Duodenal mucosa (tissue), 2 donors: ENCODE measurements at regions not wholly inside any gene's neighbourhood (a gene's known extent, or its start where the extent isn't known, plus 50 kb on each side); places are given as distances from the start of the nearest gene placed in this dataset.

ENCODE experiments used
- H3K27ac ChIP-seq: one replicate; pipeline ENCODE4 v1.7.0; 2013; ENCODE audit warnings: low read depth, low read length
- H3K27me3 ChIP-seq, 2 donors: one replicate each; pipeline ENCODE4 v1.7.0; 2013; ENCODE audit warnings: low read length in 2 of 2, control low read depth in 1 of 2; ENCODE audit not compliant: insufficient read depth in 2 of 2, control insufficient read depth in 1 of 2
- H3K36me3 ChIP-seq, 2 donors: one replicate each; pipeline ENCODE4 v1.7.0; 2013; ENCODE audit warnings: low read length in 2 of 2, control low read depth in 1 of 2; ENCODE audit not compliant: insufficient read depth in 2 of 2, control insufficient read depth in 1 of 2
- H3K4me1 ChIP-seq, 2 donors: one replicate each; pipeline ENCODE4 v1.7.0; 2013; ENCODE audit warnings: low read length in 2 of 2, control low read depth in 1 of 2; ENCODE audit not compliant: insufficient read depth in 2 of 2, control insufficient read depth in 1 of 2
- H3K4me3 ChIP-seq, 2 donors: one replicate each; pipeline ENCODE4 v1.7.0; 2013; ENCODE audit warnings: low read length in 2 of 2, low read depth in 1 of 2
- H3K9ac ChIP-seq, 2 donors: one replicate each; pipeline ENCODE4 v1.7.0; 2013; ENCODE audit warnings: low read length in 2 of 2, low read depth in 1 of 2
- H3K9me3 ChIP-seq, 2 donors: one replicate each; pipeline ENCODE4 v1.7.0; 2013; ENCODE audit warnings: low read length in 2 of 2, control low read depth in 1 of 2; ENCODE audit not compliant: control insufficient read depth in 1 of 2

GRCh38 chr6:103191391-103192093, 1668.2 kb downstream of the HACE1 start:
- no peak overlapping the region for H3K4me3 ChIP-seq
- H3K27ac ChIP-seq, result no peak overlapping the region
- no peaks in the 10 kb centered on the region for H3K36me3 ChIP-seq
- no peak overlapping the region for H3K9ac ChIP-seq
- H3K9me3 ChIP-seq, result no peaks in the 10 kb centered on the region
- H3K27me3 ChIP-seq, result no peaks in the 10 kb centered on the region
- no peaks in the 10 kb centered on the region for H3K4me1 ChIP-seq

GRCh38 chr6:103184776-103185175, 1674.9 kb downstream of the HACE1 start:
- H3K4me3 ChIP-seq, result no peak overlapping the region
- no peak overlapping the region for H3K9ac ChIP-seq
- no peaks in the 10 kb centered on the region for H3K4me1 ChIP-seq
- no peak overlapping the region for H3K27ac ChIP-seq
- no peaks in the 10 kb centered on the region for H3K27me3 ChIP-seq
- H3K9me3 ChIP-seq, result peaks cover 0 to 4% of the 10 kb centered on the region in 2 donors
- no peaks in the 10 kb centered on the region for H3K36me3 ChIP-seq

GRCh38 chr6:103183831-103184411, 1675.8 kb downstream of the HACE1 start:
- Histone ChIP-seq H3K36me3 (no peaks in the 10 kb centered on the region), H3K9me3 (peaks cover 0 to 4% of the 10 kb centered on the region in 2 donors), H3K4me1 (no peaks in the 10 kb centered on the region), H3K9ac (no peak overlapping the region), H3K27ac (no peak overlapping the region), H3K4me3 (no peak overlapping the region), H3K27me3 (no peaks in the 10 kb centered on the region)

DNA sequence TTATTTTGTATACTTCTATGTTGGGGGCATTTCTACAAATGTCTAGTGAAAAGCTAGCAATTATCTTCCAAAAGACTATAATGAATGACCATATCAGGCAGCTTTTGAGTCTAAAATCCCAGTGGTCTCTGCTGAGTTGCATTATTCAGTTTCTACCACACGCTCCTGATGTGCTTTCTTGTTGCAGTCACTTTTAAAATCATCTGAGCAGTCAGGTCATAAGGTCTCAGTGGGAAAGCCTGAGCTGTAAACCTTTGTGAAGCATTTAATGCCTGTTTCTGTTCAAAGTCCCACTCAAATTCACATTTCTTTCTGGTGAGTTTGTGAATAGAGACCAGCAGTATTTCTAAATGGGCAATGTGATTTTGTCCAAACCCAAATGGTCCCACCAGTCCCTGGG, 1681.5 kb downstream of the HACE1 start:
- no peaks in the 10 kb centered on the region for H3K36me3 ChIP-seq
- no peak overlapping the region for H3K9ac ChIP-seq
- no peaks in the 10 kb centered on the region for H3K27me3 ChIP-seq
- no peaks in the 10 kb centered on the region for H3K9me3 ChIP-seq
- H3K27ac ChIP-seq, result no peak overlapping the region
- no peaks in the 10 kb centered on the region for H3K4me1 ChIP-seq
- no peak overlapping the region for H3K4me3 ChIP-seq

- Histone ChIP-seq H3K27ac (no peak overlapping the region), H3K9ac (no peak overlapping the region), H3K4me3 (no peak overlapping the region), H3K36me3 (no peaks in the 10 kb centered on the region), H3K4me1 (no peaks in the 10 kb centered on the region), H3K27me3 (no peaks in the 10 kb centered on the region), H3K9me3 (no peaks in the 10 kb centered on the region)
These were observed 1681.9 kb downstream of the HACE1 start for GRCh38 chr6:103177791-103178190.

GRCh38 chr6:103175056-103175455, 1684.7 kb downstream of the HACE1 start:
- Histone ChIP-seq H3K9ac (no peak overlapping the region), H3K27ac (no peak overlapping the region), H3K27me3 (no peaks in the 10 kb centered on the region), H3K4me1 (no peaks in the 10 kb centered on the region), H3K36me3 (no peaks in the 10 kb centered on the region), H3K4me3 (no peak overlapping the region), H3K9me3 (no peaks in the 10 kb centered on the region)

GRCh38 chr6:103167345-103168071, 1692.2 kb downstream of the HACE1 start:
- no peak overlapping the region for H3K27ac ChIP-seq

DNA sequence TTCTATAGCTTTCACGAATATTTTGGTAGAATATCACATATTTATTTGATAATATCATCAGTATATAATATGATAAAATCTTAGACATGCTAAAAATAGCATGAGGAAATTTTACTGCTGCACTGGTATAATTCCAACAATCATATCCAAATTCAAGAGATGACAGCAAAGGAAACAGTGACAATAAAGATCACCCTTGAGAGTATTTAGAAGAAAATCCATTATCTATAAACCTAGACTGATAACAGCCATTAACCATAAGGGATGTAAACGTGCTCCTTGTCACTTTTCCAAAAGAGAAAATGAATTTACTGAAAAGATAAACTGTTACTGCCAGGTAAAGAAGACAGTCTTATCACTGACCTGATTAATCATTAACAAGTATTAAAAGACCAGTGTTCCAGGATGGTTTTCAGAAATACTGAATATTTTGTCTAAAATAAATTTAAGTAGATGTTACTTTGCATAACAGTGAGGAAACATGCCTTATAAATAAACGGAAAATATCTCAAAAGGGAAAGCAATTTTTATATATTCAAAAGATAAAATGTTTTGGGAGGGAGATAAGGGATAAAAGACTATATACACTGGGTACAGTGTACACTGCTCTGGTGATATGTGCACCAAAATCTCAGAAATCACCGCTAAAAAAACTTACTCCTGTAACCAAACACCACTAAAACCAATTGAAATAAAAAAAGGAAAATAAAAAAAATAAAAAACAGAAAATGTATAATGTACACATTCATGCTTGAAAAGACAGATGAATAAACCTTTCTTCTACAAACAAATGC, 1704.7 kb downstream of the HACE1 start:
- no peak overlapping the region for H3K9ac ChIP-seq
- H3K27me3 ChIP-seq, result no peaks in the 10 kb centered on the region
- H3K27ac ChIP-seq, result no peak overlapping the region
- no peaks in the 10 kb centered on the region for H3K4me1 ChIP-seq
- no peaks in the 10 kb centered on the region for H3K9me3 ChIP-seq
- no peak overlapping the region for H3K4me3 ChIP-seq
- H3K36me3 ChIP-seq, result no peaks in the 10 kb centered on the region

More at GRCh38 chr6:103167345-103168071, 1692.2 kb downstream of the HACE1 start:
- Histone ChIP-seq H3K27me3 (no peaks in the 10 kb centered on the region), H3K9me3 (peaks cover 0 to 2% of the 10 kb centered on the region in 2 donors), H3K4me3 (no peak overlapping the region), H3K36me3 (no peaks in the 10 kb centered on the region), H3K4me1 (no peaks in the 10 kb centered on the region), H3K9ac (no peak overlapping the region)

DNA sequence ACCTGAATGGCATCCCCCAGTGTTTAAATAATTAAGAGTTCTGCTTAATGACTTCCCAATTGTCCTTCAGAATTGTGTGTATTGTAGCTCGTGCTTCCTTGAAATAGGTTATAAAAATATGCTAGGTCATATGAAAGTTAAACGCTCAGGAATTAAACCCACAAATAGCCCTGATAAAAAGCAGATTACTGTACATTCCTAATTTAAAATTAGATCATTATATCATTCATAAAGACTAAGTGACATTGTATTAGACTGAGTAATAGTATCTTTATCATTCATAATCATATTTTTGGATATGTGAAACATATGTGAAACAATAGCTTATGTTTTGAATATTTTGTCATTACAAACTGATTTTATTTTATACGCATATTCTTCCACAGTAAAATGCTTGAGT, 1706.7 kb downstream of the HACE1 start:
- Histone ChIP-seq H3K27ac (no peak overlapping the region), H3K4me1 (no peaks in the 10 kb centered on the region), H3K9ac (no peak overlapping the region), H3K27me3 (no peaks in the 10 kb centered on the region), H3K36me3 (no peaks in the 10 kb centered on the region), H3K4me3 (no peak overlapping the region), H3K9me3 (no peaks in the 10 kb centered on the region)

DNA sequence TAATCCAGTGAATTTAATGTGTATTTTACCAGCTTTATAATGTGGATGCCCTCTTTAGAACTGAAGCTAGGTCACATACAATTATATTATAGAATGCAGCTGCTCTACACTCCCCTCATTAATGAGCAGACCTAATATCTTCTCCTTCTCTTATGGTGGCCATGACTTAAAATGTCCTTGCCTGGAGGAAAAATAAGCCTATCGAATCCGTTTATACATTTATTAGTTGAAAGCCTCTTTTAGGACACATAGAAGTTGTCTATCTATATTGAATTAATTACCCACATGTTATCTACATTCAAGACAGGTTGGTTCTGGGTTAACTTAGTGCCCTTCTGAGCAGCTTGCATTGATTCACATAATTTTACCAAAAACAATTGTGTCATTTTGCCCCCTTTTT, 1716.8 kb downstream of the HACE1 start:
- Histone ChIP-seq H3K27me3 (no peaks in the 10 kb centered on the region), H3K27ac (no peak overlapping the region), H3K4me3 (no peak overlapping the region), H3K9ac (no peak overlapping the region), H3K9me3 (no peaks in the 10 kb centered on the region), H3K36me3 (no peaks in the 10 kb centered on the region), H3K4me1 (no peaks in the 10 kb centered on the region)
